Smooth muscle cell (in vitro differentiated cells): ENCODE measurements at regions not wholly inside any gene's neighbourhood (a gene's known extent, or its start where the extent isn't known, plus 50 kb on each side); places are given as distances from the start of the nearest gene placed in this dataset.
"Not testable (repeated sequence)": the region's sequence is repeated elsewhere in the genome, so short reads cannot be mapped to it uniquely, and the experiment has no call there.

Experiments used
- DNase-seq: peaks from one replicate; lab custom pipeline; 2025; ENCODE audit not compliant: unreplicated experiment; lab: John Stamatoyannopoulos, UW
- H2AFZ ChIP-seq: fragments of 200-600 bp; sonication (generic); 2 replicates; pipeline ENCODE4 v1.6.0; 2016; ENCODE audit warnings: antibody characterized with exemption, low read depth, mild to moderate bottlenecking
- H3F3A ChIP-seq: fragments of 200-600 bp; sonication (generic); 2 replicates; pipeline ENCODE4 v1.6.0; 2017; ENCODE audit warnings: antibody characterized with exemption, low read depth
- H3K27ac ChIP-seq: fragments of 200-600 bp; sonication (generic); 2 replicates; pipeline ENCODE4 v1.5.1; 2016; ENCODE audit warnings: low read depth, mild to moderate bottlenecking
- H3K27me3 ChIP-seq: fragments of 200-600 bp; sonication (generic); 2 replicates; pipeline ENCODE4 v1.6.1; 2016; ENCODE audit warnings: low read depth, mild to moderate bottlenecking
- H3K36me3 ChIP-seq: fragments of 200-600 bp; sonication (generic); 2 replicates; pipeline ENCODE4 v1.5.1; 2016; ENCODE audit warnings: low read depth
- H3K4me1 ChIP-seq: fragments of 200-600 bp; sonication (generic); 2 replicates; pipeline ENCODE4 v1.5.1; 2016; ENCODE audit warnings: low read depth
- H3K4me2 ChIP-seq: fragments of 200-600 bp; sonication (generic); 2 replicates; pipeline ENCODE4 v1.6.0; 2016; ENCODE audit warnings: mild to moderate bottlenecking
- H3K4me3 ChIP-seq: fragments of 200-600 bp; sonication (generic); 2 replicates; pipeline ENCODE4 v1.5.1; 2016; ENCODE audit warnings: mild to moderate bottlenecking
- H3K79me2 ChIP-seq: fragments of 200-600 bp; sonication (generic); 2 replicates; pipeline ENCODE4 v1.6.0; 2016; ENCODE audit warnings: low read depth, mild to moderate bottlenecking
- H3K9ac ChIP-seq: fragments of 200-600 bp; sonication (generic); 2 replicates; pipeline ENCODE4 v1.6.0; 2016; ENCODE audit warnings: low read depth
- H3K9me3 ChIP-seq: fragments of 200-600 bp; sonication (generic); replicated peaks from 2 replicates; pipeline ENCODE4 v1.5.1; 2016; ENCODE audit warnings: low read depth
- H4K20me1 ChIP-seq: fragments of 200-600 bp; sonication (generic); 2 replicates; pipeline ENCODE4 v1.6.0; 2016; ENCODE audit warnings: low read depth
- WGBS: methylation state at CpG from one replicate; pipeline ENCODE4 v1.1.7; 2016; ENCODE audit warnings: low lambda C conversion rate; 5-methylcytosine and 5-hydroxymethylcytosine counted together
- TF ChIP-seq, protein P1 (sequence below): fragments of 200-600 bp; sonication (generic); IDR thresholded peaks from 2 replicates; pipeline ENCODE4 v1.5.1; 2017; ENCODE audit warnings: borderline replicate concordance, mild to moderate bottlenecking, antibody characterized with exemption; ENCODE audit not compliant: insufficient read depth, poor library complexity, severe bottlenecking

DNA sequence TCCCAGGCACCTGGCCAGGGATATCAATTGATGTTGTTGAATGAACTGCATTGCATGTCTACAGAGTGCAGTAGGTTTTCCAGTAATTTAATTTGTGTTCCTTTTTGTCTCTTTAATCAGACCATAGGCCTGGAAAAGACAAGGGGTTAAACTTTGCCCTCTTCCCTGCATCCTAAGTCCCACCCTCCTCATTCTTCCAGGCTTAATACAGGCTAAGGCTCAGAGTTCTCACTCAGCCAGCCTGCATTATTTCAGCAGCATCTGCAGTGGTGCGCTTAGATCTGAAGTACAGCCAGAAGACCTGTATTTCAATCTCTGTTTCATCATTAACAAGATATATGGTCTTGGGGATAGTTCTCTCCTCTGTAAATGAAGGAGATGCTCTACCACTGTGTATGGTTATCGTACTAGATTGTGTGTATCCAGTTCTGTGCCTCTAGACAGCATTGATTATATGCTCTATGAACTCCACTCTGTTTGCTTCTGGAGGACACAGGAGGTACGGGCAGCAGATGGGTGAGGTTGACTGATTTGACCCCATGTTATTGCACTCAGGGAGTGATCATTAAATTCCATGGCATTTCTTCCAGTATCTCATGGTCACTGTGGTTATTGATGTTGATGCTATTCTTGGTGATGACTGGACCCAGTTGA is 286.1 kb downstream of the RPS6KC1 start:
- no peaks in the 10 kb centered on the region for H4K20me1 ChIP-seq
- no peaks in the 10 kb centered on the region for H3K27me3 ChIP-seq
- TF ChIP-seq, protein P1, sequence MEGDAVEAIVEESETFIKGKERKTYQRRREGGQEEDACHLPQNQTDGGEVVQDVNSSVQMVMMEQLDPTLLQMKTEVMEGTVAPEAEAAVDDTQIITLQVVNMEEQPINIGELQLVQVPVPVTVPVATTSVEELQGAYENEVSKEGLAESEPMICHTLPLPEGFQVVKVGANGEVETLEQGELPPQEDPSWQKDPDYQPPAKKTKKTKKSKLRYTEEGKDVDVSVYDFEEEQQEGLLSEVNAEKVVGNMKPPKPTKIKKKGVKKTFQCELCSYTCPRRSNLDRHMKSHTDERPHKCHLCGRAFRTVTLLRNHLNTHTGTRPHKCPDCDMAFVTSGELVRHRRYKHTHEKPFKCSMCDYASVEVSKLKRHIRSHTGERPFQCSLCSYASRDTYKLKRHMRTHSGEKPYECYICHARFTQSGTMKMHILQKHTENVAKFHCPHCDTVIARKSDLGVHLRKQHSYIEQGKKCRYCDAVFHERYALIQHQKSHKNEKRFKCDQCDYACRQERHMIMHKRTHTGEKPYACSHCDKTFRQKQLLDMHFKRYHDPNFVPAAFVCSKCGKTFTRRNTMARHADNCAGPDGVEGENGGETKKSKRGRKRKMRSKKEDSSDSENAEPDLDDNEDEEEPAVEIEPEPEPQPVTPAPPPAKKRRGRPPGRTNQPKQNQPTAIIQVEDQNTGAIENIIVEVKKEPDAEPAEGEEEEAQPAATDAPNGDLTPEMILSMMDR, result no peak
- no peaks in the 10 kb centered on the region for H3F3A ChIP-seq
- no peaks in the 10 kb centered on the region for H3K36me3 ChIP-seq
- no peak overlapping the region for H3K27ac ChIP-seq
- no peak for DNase-seq
- H3K4me3 ChIP-seq, result no peak overlapping the region
- H3K79me2 ChIP-seq, result no peaks in the 10 kb centered on the region
- H2AFZ ChIP-seq, result no peak overlapping the region
- H3K4me1 ChIP-seq, result no peaks in the 10 kb centered on the region
- H3K9ac ChIP-seq, result no peak overlapping the region
- 89% methylated on average over 3 of the region's 3 CpGs for WGBS
- H3K4me2 ChIP-seq, result no peak overlapping the region
- no peaks in the 10 kb centered on the region for H3K9me3 ChIP-seq

DNA sequence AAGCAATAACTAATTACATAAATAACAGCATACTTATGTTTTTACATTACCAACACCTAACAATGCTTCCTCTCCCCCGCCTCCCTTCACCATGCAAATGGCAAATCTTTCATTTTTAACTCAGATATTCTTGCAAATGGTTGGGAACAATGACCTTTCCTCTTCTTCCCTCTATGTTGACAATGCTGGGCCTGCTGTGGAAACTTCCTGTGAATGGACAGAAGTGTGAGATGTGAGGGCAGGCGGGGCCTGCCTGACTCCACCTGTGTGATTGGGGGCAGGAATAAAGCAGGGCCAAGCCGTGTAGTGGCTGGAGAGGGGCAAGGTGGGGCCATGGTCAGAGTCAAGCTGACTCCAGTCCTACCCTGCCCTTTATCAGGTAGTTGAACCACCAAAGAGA is 289.6 kb downstream of the RPS6KC1 start:
- H4K20me1 ChIP-seq, result no peaks in the 10 kb centered on the region
- TF ChIP-seq, protein P1, result no peak
- 93% methylated on average over 3 of the region's 3 CpGs for WGBS
- no peak for DNase-seq
- no peak overlapping the region for H2AFZ ChIP-seq
- H3K4me3 ChIP-seq, result no peak overlapping the region
- no peaks in the 10 kb centered on the region for H3K79me2 ChIP-seq
- no peaks in the 10 kb centered on the region for H3F3A ChIP-seq
- no peaks in the 10 kb centered on the region for H3K4me1 ChIP-seq
- no peaks in the 10 kb centered on the region for H3K36me3 ChIP-seq
- no peak overlapping the region for H3K4me2 ChIP-seq
- H3K27me3 ChIP-seq, result no peaks in the 10 kb centered on the region
- no peaks in the 10 kb centered on the region for H3K9me3 ChIP-seq
- no peak overlapping the region for H3K27ac ChIP-seq
- no peak overlapping the region for H3K9ac ChIP-seq

DNA sequence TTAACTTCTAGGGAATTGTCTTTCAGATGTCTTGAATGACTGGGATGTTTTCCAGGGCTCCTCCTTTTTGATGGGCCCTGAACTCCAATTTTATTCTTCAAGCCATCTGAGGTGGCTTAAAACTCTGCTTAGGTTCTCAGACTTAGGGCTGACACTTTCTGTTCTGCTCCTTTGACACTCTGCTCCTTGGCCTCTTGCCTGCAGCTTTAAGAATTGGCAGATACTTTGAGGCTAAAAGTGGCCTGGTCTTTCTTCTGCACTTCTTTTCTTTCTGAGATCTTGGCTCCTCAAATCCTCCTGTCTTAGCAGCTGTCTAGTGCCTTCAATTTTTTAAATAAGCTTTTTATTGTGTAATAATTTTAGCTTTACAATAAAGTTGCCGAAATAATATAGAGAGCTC is 294.6 kb downstream of the RPS6KC1 start:
- TF ChIP-seq, protein P1, result no peak
- no peak overlapping the region for H3K9ac ChIP-seq

DNA sequence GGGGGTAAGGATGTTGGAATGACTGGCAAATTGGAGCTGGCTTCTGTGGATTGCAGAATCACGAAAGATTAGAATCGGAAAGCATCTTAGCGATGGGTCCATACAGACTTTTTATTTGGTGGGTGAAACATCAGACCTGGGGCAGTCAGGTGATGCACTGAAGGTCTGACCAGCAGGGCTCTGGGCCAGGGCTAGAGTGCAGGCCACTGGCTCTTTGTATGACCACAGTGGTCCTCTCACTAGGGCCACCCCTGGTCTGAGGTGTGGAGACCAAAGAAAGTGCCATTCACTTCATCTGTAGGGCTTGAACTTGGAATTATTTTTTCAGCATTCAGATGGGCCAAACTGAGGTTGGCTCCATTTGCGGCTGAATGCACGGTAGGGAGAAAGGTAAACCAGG is 306.4 kb downstream of the RPS6KC1 start:
- Histone ChIP-seq H3K79me2 (no peaks in the 10 kb centered on the region), H3K4me3 (no peak overlapping the region), H3K27me3 (no peaks in the 10 kb centered on the region), H3K4me2 (no peak overlapping the region), H3K36me3 (no peaks in the 10 kb centered on the region), H2AFZ (no peak overlapping the region), H3K9ac (no peak overlapping the region), H3K27ac (no peak overlapping the region), H4K20me1 (no peaks in the 10 kb centered on the region), H3K4me1 (no peaks in the 10 kb centered on the region), H3F3A (no peaks in the 10 kb centered on the region), H3K9me3 (no peaks in the 10 kb centered on the region)
- TF ChIP-seq, protein P1, result no peak
- DNase-seq, result no peak
- WGBS, result 94% methylated on average over 5 of the region's 5 CpGs

More for the DNA sequence above, 294.6 kb downstream of the RPS6KC1 start:
- Histone ChIP-seq H3K4me1 (no peaks in the 10 kb centered on the region), H3K79me2 (no peaks in the 10 kb centered on the region), H2AFZ (no peak overlapping the region), H4K20me1 (no peaks in the 10 kb centered on the region), H3K4me2 (no peak overlapping the region), H3K9me3 (no peaks in the 10 kb centered on the region), H3F3A (no peaks in the 10 kb centered on the region), H3K4me3 (no peak overlapping the region), H3K27ac (no peak overlapping the region), H3K27me3 (no peaks in the 10 kb centered on the region), H3K36me3 (no peaks in the 10 kb centered on the region)
- no peak for DNase-seq
- 96% methylated on average over 1 of the region's 1 CpG for WGBS

DNA sequence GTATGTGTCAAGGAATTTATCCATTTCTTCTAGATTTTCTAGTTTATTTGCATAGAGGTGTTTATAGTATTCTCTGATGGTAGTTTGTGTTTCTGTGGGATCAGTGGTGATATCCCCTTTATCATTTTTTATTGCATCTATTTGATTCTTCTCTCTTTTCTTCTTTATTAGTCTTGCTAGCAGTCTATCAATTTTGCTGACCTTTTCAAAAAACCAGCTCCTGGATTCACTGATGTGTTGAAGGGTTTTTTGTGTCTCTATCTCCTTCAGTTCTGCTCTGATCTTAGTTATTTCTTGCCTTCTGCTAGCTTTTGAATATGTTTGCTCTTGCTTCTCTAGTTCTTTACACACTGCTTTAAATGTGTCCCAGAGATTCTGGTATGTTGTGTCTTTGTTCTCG is 307.3 kb downstream of the RPS6KC1 start:
- H3K4me3 ChIP-seq, H3K9ac ChIP-seq, H4K20me1 ChIP-seq, H3K27ac ChIP-seq, H3K27me3 ChIP-seq, H3K36me3 ChIP-seq, H3F3A ChIP-seq, DNase-seq, H3K4me2 ChIP-seq, H2AFZ ChIP-seq, H3K79me2 ChIP-seq, H3K4me1 ChIP-seq, H3K9me3 ChIP-seq: not testable (repeated sequence)
- 83% methylated on average over 1 of the region's 1 CpG for WGBS
